CD4-positive, alpha-beta T cell treated with Interleukin-6 for 4 hours (primary cell): ENCODE measurements at regions not wholly inside any gene's neighbourhood (a gene's known extent, or its start where the extent isn't known, plus 50 kb on each side); places are given as distances from the start of the nearest gene placed in this dataset.

Source experiments
- DNase-seq: peaks from one replicate; pipeline ENCODE4 v3.0.0-alpha.2; 2020; ENCODE audit warnings: mixed read lengths

- DNase-seq: no peak
Measured at GRCh38 chr11:134794192-134794591, 382.1 kb upstream of the B3GAT1 start.

- no peak for DNase-seq
Measured at GRCh38 chr11:134792677-134793076, 380.6 kb upstream of the B3GAT1 start.

GRCh38 chr11:134792044-134792443 is 380.0 kb upstream of the B3GAT1 start:
- no peak for DNase-seq

GRCh38 chr11:134791102-134791501 is 379.1 kb upstream of the B3GAT1 start:
- no peak for DNase-seq

GRCh38 chr11:134789104-134789503 is 377.1 kb upstream of the B3GAT1 start:
- DNase-seq: no peak

GRCh38 chr11:134786636-134787035 is 374.6 kb upstream of the B3GAT1 start:
- no peak for DNase-seq

GRCh38 chr11:134785660-134786284 is 373.7 kb upstream of the B3GAT1 start:
- no peak for DNase-seq

- no peak for DNase-seq
Measured at GRCh38 chr11:134785059-134785458, 373.0 kb upstream of the B3GAT1 start.

- DNase-seq: no peak
Measured at GRCh38 chr11:134784568-134784967, 372.5 kb upstream of the B3GAT1 start.

- DNase-seq: no peak
Measured at GRCh38 chr11:134784046-134784445, 372.0 kb upstream of the B3GAT1 start.

GRCh38 chr11:134783234-134783633 is 371.2 kb upstream of the B3GAT1 start:
- DNase-seq: no peak

- DNase-seq: no peak
Measured at GRCh38 chr11:134781380-134781866, 369.4 kb upstream of the B3GAT1 start.

- no peak for DNase-seq
Measured at GRCh38 chr11:134780486-134781147, 368.6 kb upstream of the B3GAT1 start.

GRCh38 chr11:134779179-134779578 is 367.1 kb upstream of the B3GAT1 start:
- no peak for DNase-seq

- no peak for DNase-seq
Measured at GRCh38 chr11:134768463-134768862, 356.4 kb upstream of the B3GAT1 start.

GRCh38 chr11:134765565-134765964 is 353.5 kb upstream of the B3GAT1 start:
- no peak for DNase-seq

GRCh38 chr11:134764966-134765365 is 352.9 kb upstream of the B3GAT1 start:
- DNase-seq: no peak

GRCh38 chr11:134764367-134764766 is 352.3 kb upstream of the B3GAT1 start:
- no peak for DNase-seq

- DNase-seq: no peak
Measured at GRCh38 chr11:134763030-134763388, 351.0 kb upstream of the B3GAT1 start.

- no peak for DNase-seq
Measured at GRCh38 chr11:134762248-134763029, 350.4 kb upstream of the B3GAT1 start.

- no peak for DNase-seq
Measured at GRCh38 chr11:134761926-134762247, 349.8 kb upstream of the B3GAT1 start.

- DNase-seq: no peak
Measured at GRCh38 chr11:134761386-134761785, 349.3 kb upstream of the B3GAT1 start.

GRCh38 chr11:134760957-134761356 is 348.9 kb upstream of the B3GAT1 start:
- DNase-seq: no peak

- DNase-seq: no peak
Measured at GRCh38 chr11:134760299-134760698, 348.3 kb upstream of the B3GAT1 start.
